Fibroblast of lung (primary cell): ENCODE measurements at regions not wholly inside any gene's neighbourhood (a gene's known extent, or its start where the extent isn't known, plus 50 kb on each side); places are given as distances from the start of the nearest gene placed in this dataset.

ENCODE experiments used
- DNase-seq, 2 donors: peaks; one replicate each; pipeline versions ENCODE4 v3.0.0 to v3.0.0-alpha.2; 2010; ENCODE audit warnings: low read depth in 2 of 2
- H2AFZ ChIP-seq: 2 replicates; pipeline ENCODE4 v1.5.1; 2012; ENCODE audit warnings: low read length, control low read depth, inconsistent platforms
- H3K27ac ChIP-seq: 2 replicates; pipeline ENCODE4 v1.5.1; 2011; ENCODE audit warnings: low read length, control low read depth; ENCODE audit not compliant: insufficient read depth
- H3K27me3 ChIP-seq: 2 replicates; pipeline ENCODE4 v1.5.1; 2011; ENCODE audit warnings: mild to moderate bottlenecking, low read length; ENCODE audit not compliant: control insufficient read depth, insufficient read depth
- H3K36me3 ChIP-seq: 2 replicates; pipeline ENCODE4 v1.5.1; 2011; ENCODE audit warnings: low read length; ENCODE audit not compliant: control insufficient read depth, insufficient read depth
- H3K4me1 ChIP-seq: 2 replicates; pipeline ENCODE4 v1.5.1; 2011; ENCODE audit warnings: low read length; ENCODE audit not compliant: control insufficient read depth, insufficient read depth; ENCODE audit errors: extremely low read depth
- H3K4me2 ChIP-seq: 2 replicates; pipeline ENCODE4 v1.5.1; 2011; ENCODE audit warnings: low read length, control low read depth; ENCODE audit not compliant: insufficient read depth; ENCODE audit errors: extremely low read depth
- H3K4me3 ChIP-seq, 4 experiments: fragments of 200-600 bp in 1 of 4; sonication (generic) in 1 of 4; replicated peaks in 1 of 4; 2 replicates each; pipeline ENCODE4 v1.5.1; 2011 to 2016; ENCODE audit warnings: low read length in 4 of 4, low read depth in 3 of 4, mild to moderate bottlenecking in 3 of 4, control low read depth in 2 of 4, inconsistent platforms in 1 of 4, mixed read lengths in 1 of 4; ENCODE audit not compliant: insufficient read depth in 1 of 4; ENCODE audit errors: control extremely low read depth in 1 of 4
- H3K79me2 ChIP-seq: 2 replicates; pipeline ENCODE4 v1.5.1; 2012; ENCODE audit warnings: mild to moderate bottlenecking, low read length, inconsistent platforms; ENCODE audit not compliant: control insufficient read depth, insufficient read depth
- H3K9ac ChIP-seq: 2 replicates; pipeline ENCODE4 v1.5.1; 2011; ENCODE audit warnings: mild to moderate bottlenecking, low read length, control low read depth; ENCODE audit not compliant: insufficient read depth
- H3K9me3 ChIP-seq: 2 replicates; pipeline ENCODE4 v1.5.1; 2012; ENCODE audit warnings: low read depth, low read length; ENCODE audit not compliant: control insufficient read depth, insufficient read depth
- H4K20me1 ChIP-seq: 2 replicates; pipeline ENCODE4 v1.5.1; 2011; ENCODE audit warnings: low read length; ENCODE audit not compliant: control insufficient read depth, insufficient read depth; ENCODE audit errors: extremely low read depth
- CTCF ChIP-seq, 2 donors: IDR thresholded peaks in 1 of 2; conservative IDR thresholded peaks in 1 of 2; 1 replicate in 1 of 2; 2 replicates in 1 of 2; pipeline ENCODE4 v1.5.1; 2011 to 2012; ENCODE audit warnings: low read length in 2 of 2, control low read depth in 1 of 2, inconsistent platforms in 1 of 2, low read depth in 1 of 2, mild to moderate bottlenecking in 1 of 2
- EZH2 ChIP-seq: IDR thresholded peaks from 2 replicates; pipeline ENCODE4 v1.5.1; 2012; ENCODE audit warnings: low read length, control low read depth, mild to moderate bottlenecking; ENCODE audit errors: missing control alignments

GRCh38 chr2:220101980-220102379, 474.6 kb downstream of the SLC4A3 start:
- no peak overlapping the region for H3K9ac ChIP-seq
- no peak for DNase-seq

GRCh38 chr2:220103596-220103995, 476.2 kb downstream of the SLC4A3 start:
- Histone ChIP-seq H3K79me2 (no peaks in the 10 kb centered on the region), H3K9ac (no peak overlapping the region), H3K27me3 (no peaks in the 10 kb centered on the region), H3K4me1 (peaks cover 2% of the 10 kb centered on the region), H4K20me1 (no peaks in the 10 kb centered on the region), H2AFZ (no peak overlapping the region), H3K4me3 (no peak overlapping the region), H3K4me2 (no peak overlapping the region), H3K9me3 (no peaks in the 10 kb centered on the region), H3K27ac (no peak overlapping the region), H3K36me3 (no peaks in the 10 kb centered on the region)
- no peak for TF ChIP-seq CTCF (conservative IDR thresholded peaks at IDR 0.05 in 1 of 2, IDR thresholded peaks at IDR 0.05 in 1 of 2; ENCODE audit: low read depth in 1 of 2, low read length in 2 of 2)
- DNase-seq, result no peak

More at GRCh38 chr2:220101980-220102379, 474.6 kb downstream of the SLC4A3 start:
- no peaks in the 10 kb centered on the region for H4K20me1 ChIP-seq
- H3K4me1 ChIP-seq, result peaks cover 2% of the 10 kb centered on the region
- H3K27me3 ChIP-seq, result no peaks in the 10 kb centered on the region
- no peaks in the 10 kb centered on the region for H3K9me3 ChIP-seq
- TF ChIP-seq CTCF (conservative IDR thresholded peaks at IDR 0.05 in 1 of 2, IDR thresholded peaks at IDR 0.05 in 1 of 2; ENCODE audit: low read depth in 1 of 2, low read length in 2 of 2) (no peak), EZH2 (no peak)
- H2AFZ ChIP-seq, result no peak overlapping the region
- no peaks in the 10 kb centered on the region for H3K79me2 ChIP-seq
- no peak overlapping the region for H3K4me3 ChIP-seq
- H3K36me3 ChIP-seq, result no peaks in the 10 kb centered on the region
- no peak overlapping the region for H3K4me2 ChIP-seq
- no peak overlapping the region for H3K27ac ChIP-seq

- no peak overlapping the region for H3K9ac ChIP-seq
- no peaks in the 10 kb centered on the region for H3K9me3 ChIP-seq
- DNase-seq, result peak; percentile 73 to 93
- peak overlapping the region; percentile 30 for H2AFZ ChIP-seq
- H3K4me3 ChIP-seq, result no peak overlapping the region
- no peaks in the 10 kb centered on the region for H3K36me3 ChIP-seq
- H3K27me3 ChIP-seq, result no peaks in the 10 kb centered on the region
- H3K79me2 ChIP-seq, result no peaks in the 10 kb centered on the region
- H3K27ac ChIP-seq, result no peak overlapping the region
- no peaks in the 10 kb centered on the region for H4K20me1 ChIP-seq
- H3K4me1 ChIP-seq, result peaks cover 2% of the 10 kb centered on the region
- H3K4me2 ChIP-seq, result no peak overlapping the region
- TF ChIP-seq CTCF (conservative IDR thresholded peaks at IDR 0.05 in 1 of 2, IDR thresholded peaks at IDR 0.05 in 1 of 2; ENCODE audit: low read depth in 1 of 2, low read length in 2 of 2), result peak; percentile 41 to 63
- no peak for TF ChIP-seq EZH2
Measured at GRCh38 chr2:220104871-220105351, 477.5 kb downstream of the SLC4A3 start.
